Prostate gland (tissue), 2 donors: ENCODE measurements at regions not wholly inside any gene's neighbourhood (a gene's known extent, or its start where the extent isn't known, plus 50 kb on each side); places are given as distances from the start of the nearest gene placed in this dataset.

Experiments used
- DNase-seq: peaks from one replicate; pipeline ENCODE4 v3.0.0-alpha.2; 2019; ENCODE audit warnings: low spot score
- H3K27ac ChIP-seq, 2 donors: fragments of 200-600 bp; sonication (generic); 2 replicates each; pipeline ENCODE4 v1.5.1; 2017 to 2019
- H3K27me3 ChIP-seq: fragments of 200-600 bp; sonication (generic); replicated peaks from 2 replicates; pipeline ENCODE4 v1.5.1; 2019; ENCODE audit not compliant: insufficient read depth
- H3K36me3 ChIP-seq, 2 donors: fragments of 200-600 bp; sonication (generic); 1 replicate in 1 of 2; 2 replicates in 1 of 2; pipeline versions ENCODE4 v1.5.1 to v1.8.1; 2017 to 2019
- H3K4me1 ChIP-seq: fragments of 200-600 bp; sonication (generic); replicated peaks from 2 replicates; pipeline ENCODE4 v1.5.1; 2019
- H3K4me3 ChIP-seq, 2 donors: fragments of 200-600 bp; sonication (generic); 2 replicates each; pipeline ENCODE4 v1.5.1; 2017 to 2019
- H3K9me3 ChIP-seq: fragments of 200-600 bp; sonication (generic); 2 replicates; pipeline ENCODE4 v1.5.1; 2017
- CTCF ChIP-seq, 4 experiments: fragments of 200-600 bp in 2 of 4; fragments of 450-650 bp in 2 of 4; sonication (generic) in 2 of 4; IDR thresholded peaks; 1 replicate in 3 of 4; 2 replicates in 1 of 4; pipeline ENCODE4 v1.5.1; 2016 to 2019; ENCODE audit warnings: antibody characterized with exemption in 4 of 4, mild to moderate bottlenecking in 2 of 4, moderate library complexity in 2 of 4
- POLR2A ChIP-seq: fragments of 450-650 bp; IDR thresholded peaks from one replicate; pipeline ENCODE4 v1.6.1; 2016; ENCODE audit warnings: antibody characterized with exemption, mild to moderate bottlenecking
- POLR2AphosphoS5 ChIP-seq: sonication (generic); formaldehyde crosslinking; IDR thresholded peaks from one replicate; pipeline ENCODE4 v1.6.1; 2017; ENCODE audit warnings: antibody characterized with exemption
- WGBS: methylation state at CpG from one replicate; pipeline ENCODE4 v1.1.5; 2018; 5-methylcytosine and 5-hydroxymethylcytosine counted together
- intact Hi-C: fragments of 100-400 bp; cut with DNase I; formaldehyde crosslinking; loops from one replicate; pipeline ENCODE4 v1.14.2; 2022

- H3K4me1 ChIP-seq = no peaks in the 10 kb centered on the region
- WGBS = 78% methylated on average over 5 of the region's 5 CpGs
- no peak overlapping the region for H3K27ac ChIP-seq
- no peak for DNase-seq
- no peaks in the 10 kb centered on the region for H3K36me3 ChIP-seq
- no peaks in the 10 kb centered on the region for H3K9me3 ChIP-seq
- no peaks in the 10 kb centered on the region for H3K27me3 ChIP-seq
- intact Hi-C loops = no loop called here
- H3K4me3 ChIP-seq = no peak overlapping the region
- no peak for TF ChIP-seq CTCF (IDR thresholded peaks at IDR 0.05)
- no peak for TF ChIP-seq POLR2AphosphoS5
These were observed 974.2 kb upstream of the ZNF722 start for GRCh38 chr7:63024446-63024845.

- H3K4me1 ChIP-seq = no peaks in the 10 kb centered on the region
- H3K4me3 ChIP-seq = no peak overlapping the region
- no peaks in the 10 kb centered on the region for H3K27me3 ChIP-seq
- H3K36me3 ChIP-seq = no peaks in the 10 kb centered on the region
- WGBS = 78% methylated on average over 5 of the region's 5 CpGs
- H3K27ac ChIP-seq = no peak overlapping the region
- DNase-seq = no peak
- TF ChIP-seq POLR2A (no peak), CTCF (IDR thresholded peaks at IDR 0.05) (no peak), POLR2AphosphoS5 (no peak)
- intact Hi-C loops = no loop called here
- no peaks in the 10 kb centered on the region for H3K9me3 ChIP-seq
These were observed 972.8 kb upstream of the ZNF722 start for GRCh38 chr7:63025815-63026214.

- H3K4me1 ChIP-seq = no peaks in the 10 kb centered on the region
- H3K27ac ChIP-seq = no peak overlapping the region
- H3K36me3 ChIP-seq = no peaks in the 10 kb centered on the region
- intact Hi-C loops = no loop called here
- no peak overlapping the region for H3K4me3 ChIP-seq
- DNase-seq = no peak
- TF ChIP-seq CTCF (IDR thresholded peaks at IDR 0.05) (no peak), POLR2A (no peak), POLR2AphosphoS5 (no peak)
- no peaks in the 10 kb centered on the region for H3K27me3 ChIP-seq
- 80% methylated on average over 5 of the region's 5 CpGs for WGBS
- H3K9me3 ChIP-seq = no peaks in the 10 kb centered on the region
These were observed 971.6 kb upstream of the ZNF722 start for GRCh38 chr7:63027075-63027474.

GRCh38 chr7:63028376-63029206, 970.1 kb upstream of the ZNF722 start:
- no peaks in the 10 kb centered on the region for H3K27me3 ChIP-seq
- TF ChIP-seq CTCF (IDR thresholded peaks at IDR 0.05) (no peak), POLR2AphosphoS5 (no peak), POLR2A (no peak)
- no peak for DNase-seq
- no peaks in the 10 kb centered on the region for H3K36me3 ChIP-seq
- no peaks in the 10 kb centered on the region for H3K9me3 ChIP-seq
- H3K4me3 ChIP-seq = no peak overlapping the region
- intact Hi-C loops = no loop called here
- H3K4me1 ChIP-seq = no peaks in the 10 kb centered on the region
- no peak overlapping the region for H3K27ac ChIP-seq
- 84% methylated on average over 15 of the region's 15 CpGs for WGBS

GRCh38 chr7:63029207-63029522, 969.5 kb upstream of the ZNF722 start:
- H3K4me1 ChIP-seq = no peaks in the 10 kb centered on the region
- H3K9me3 ChIP-seq = no peaks in the 10 kb centered on the region
- H3K36me3 ChIP-seq = no peaks in the 10 kb centered on the region
- WGBS = 87% methylated on average over 3 of the region's 3 CpGs
- H3K27me3 ChIP-seq = no peaks in the 10 kb centered on the region
- no peak for DNase-seq
- intact Hi-C loops = no loop called here
- TF ChIP-seq POLR2A = no peak
- TF ChIP-seq CTCF (IDR thresholded peaks at IDR 0.05) = no peak
- no peak for TF ChIP-seq POLR2AphosphoS5
- no peak overlapping the region for H3K4me3 ChIP-seq
- H3K27ac ChIP-seq = no peak overlapping the region
